ENCODE measurements at regions not wholly inside any gene's neighbourhood (a gene's known extent, or its start where the extent isn't known, plus 50 kb on each side); places are given as distances from the start of the nearest gene placed in this dataset.

- TF ChIP-seq POLR2AphosphoS5 (IDR thresholded peaks at IDR 0.05) = no peak
- no peak for TF ChIP-seq CTCF (IDR thresholded peaks at IDR 0.05)
- TF ChIP-seq POLR2A (IDR thresholded peaks at IDR 0.05) = no peak
- no peak for TF ChIP-seq EP300 (IDR thresholded peaks at IDR 0.05)
Observed at GRCh38 chr12:19904819-19905218, 463.5 kb upstream of the PDE3A start.

Data from sigmoid colon (tissue), 4 donors.